OCI-LY3 (cell line): ENCODE measurements at regions not wholly inside any gene's neighbourhood (a gene's known extent, or its start where the extent isn't known, plus 50 kb on each side); places are given as distances from the start of the nearest gene placed in this dataset.

ENCODE experiments used
- EZH2phosphoT487 ChIP-seq: fragments of 200-600 bp; shearing (Covaris generic); IDR thresholded peaks from 2 replicates; pipeline ENCODE4 v1.6.1; 2018; ENCODE audit warnings: antibody characterized with exemption, mixed run types, low read depth
- TF ChIP-seq, protein P1 (sequence below): fragments of 200-600, 300-600 bp; sonication (generic); IDR thresholded peaks from 2 replicates; pipeline ENCODE4 v1.5.1; 2014; ENCODE audit warnings: antibody characterized with exemption, low read length, low read depth

DNA sequence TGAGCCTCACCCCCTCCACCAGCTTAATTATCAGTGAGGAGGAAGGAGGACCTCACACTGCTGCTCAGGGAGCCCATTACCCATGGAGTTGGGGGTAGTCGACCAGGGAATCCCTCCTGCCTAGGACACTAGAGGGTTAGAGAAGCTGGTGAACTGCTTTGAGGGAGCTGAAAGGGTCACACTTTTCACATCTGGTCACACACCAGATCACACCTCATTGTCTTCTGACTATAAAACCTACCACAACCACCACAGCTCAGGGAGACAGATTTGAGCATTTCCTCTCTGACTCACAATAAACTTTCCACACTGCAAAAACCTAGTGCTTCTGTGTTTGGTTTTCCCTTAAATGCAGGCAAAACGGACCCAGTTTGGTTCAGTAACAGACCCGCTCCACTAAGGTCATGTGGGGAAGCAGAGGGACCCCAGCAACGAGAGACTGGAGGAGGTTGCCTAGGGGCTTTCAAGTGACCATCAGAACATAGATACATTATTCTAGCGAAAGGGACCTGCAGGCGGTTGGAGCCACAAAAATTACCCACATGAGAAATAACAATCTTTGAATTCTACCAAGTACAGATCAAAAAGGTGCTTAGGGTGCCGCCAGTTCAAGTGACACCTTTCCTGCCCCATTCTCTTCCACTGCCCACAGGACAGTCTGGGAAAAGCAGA lies 151.4 kb upstream of the AVPR1A start:
- TF ChIP-seq, protein P1, sequence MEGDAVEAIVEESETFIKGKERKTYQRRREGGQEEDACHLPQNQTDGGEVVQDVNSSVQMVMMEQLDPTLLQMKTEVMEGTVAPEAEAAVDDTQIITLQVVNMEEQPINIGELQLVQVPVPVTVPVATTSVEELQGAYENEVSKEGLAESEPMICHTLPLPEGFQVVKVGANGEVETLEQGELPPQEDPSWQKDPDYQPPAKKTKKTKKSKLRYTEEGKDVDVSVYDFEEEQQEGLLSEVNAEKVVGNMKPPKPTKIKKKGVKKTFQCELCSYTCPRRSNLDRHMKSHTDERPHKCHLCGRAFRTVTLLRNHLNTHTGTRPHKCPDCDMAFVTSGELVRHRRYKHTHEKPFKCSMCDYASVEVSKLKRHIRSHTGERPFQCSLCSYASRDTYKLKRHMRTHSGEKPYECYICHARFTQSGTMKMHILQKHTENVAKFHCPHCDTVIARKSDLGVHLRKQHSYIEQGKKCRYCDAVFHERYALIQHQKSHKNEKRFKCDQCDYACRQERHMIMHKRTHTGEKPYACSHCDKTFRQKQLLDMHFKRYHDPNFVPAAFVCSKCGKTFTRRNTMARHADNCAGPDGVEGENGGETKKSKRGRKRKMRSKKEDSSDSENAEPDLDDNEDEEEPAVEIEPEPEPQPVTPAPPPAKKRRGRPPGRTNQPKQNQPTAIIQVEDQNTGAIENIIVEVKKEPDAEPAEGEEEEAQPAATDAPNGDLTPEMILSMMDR = no peak
- no peak for TF ChIP-seq EZH2phosphoT487
